ENCODE measurements at regions not wholly inside any gene's neighbourhood (a gene's known extent, or its start where the extent isn't known, plus 50 kb on each side); places are given as distances from the start of the nearest gene placed in this dataset.

GRCh38 chr4:95614684-95615205, 66.0 kb upstream of the UNC5C start:
- no peak for TF ChIP-seq CTCF (conservative IDR thresholded peaks at IDR 0.05)
- H3K27ac ChIP-seq: 0 out of 2 replicates have a peak overlapping the region, but pooled peaks have one; percentile 6

DNA sequence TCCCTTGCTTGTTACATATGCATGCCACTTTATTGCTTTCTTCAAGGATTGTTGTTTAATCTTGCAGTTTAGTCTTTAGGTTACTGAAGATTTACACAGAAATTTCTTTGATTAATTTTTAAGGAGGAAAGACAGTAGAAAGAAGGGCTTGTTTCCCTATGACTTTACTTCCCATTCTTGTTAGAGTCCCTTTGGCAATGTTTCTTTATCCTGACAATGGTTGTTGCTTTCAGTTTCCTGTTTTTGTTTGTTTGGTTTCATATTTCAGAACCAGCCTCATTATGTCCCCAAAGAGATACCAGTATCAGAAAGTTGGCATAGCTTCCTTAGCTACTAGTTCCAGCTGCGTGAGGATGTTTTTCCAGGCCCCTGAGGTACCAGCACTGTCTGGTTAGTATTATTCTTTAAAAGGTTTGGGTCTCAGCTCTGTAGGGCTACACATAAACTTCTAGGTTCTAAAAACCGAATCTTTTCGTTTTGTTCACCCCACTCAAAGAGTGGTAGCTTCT, 61.3 kb upstream of the UNC5C start:
- TF ChIP-seq CTCF (conservative IDR thresholded peaks at IDR 0.05): no peak

GRCh38 chr4:95606739-95607138, 58.0 kb upstream of the UNC5C start:
- TF ChIP-seq CTCF (conservative IDR thresholded peaks at IDR 0.05): no peak
- H3K27ac ChIP-seq: no peak overlapping the region

More for the DNA sequence above, 61.3 kb upstream of the UNC5C start:
- H3K27ac ChIP-seq: no peak overlapping the region

DNA sequence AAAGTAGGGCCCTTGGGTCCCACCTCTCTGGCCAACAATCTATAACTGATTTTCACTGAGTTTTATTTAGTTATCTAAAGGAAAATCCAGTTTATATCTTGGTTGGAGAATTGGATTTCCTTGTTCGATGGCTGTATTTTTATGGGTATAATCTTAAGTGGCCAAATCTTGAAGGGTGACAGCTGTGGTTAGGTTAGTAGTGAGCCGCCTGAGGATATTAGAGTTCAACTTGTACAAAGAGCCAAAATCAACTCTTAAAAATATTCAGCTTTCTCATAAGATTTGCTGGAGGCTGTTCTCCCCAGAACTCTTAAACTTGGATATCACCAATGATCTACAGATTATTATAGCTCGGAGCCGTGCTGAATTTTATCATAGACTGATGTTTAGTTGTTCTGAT, 54.6 kb upstream of the UNC5C start:
- TF ChIP-seq CTCF (conservative IDR thresholded peaks at IDR 0.05): no peak
- no peak overlapping the region for H3K27ac ChIP-seq

DNA sequence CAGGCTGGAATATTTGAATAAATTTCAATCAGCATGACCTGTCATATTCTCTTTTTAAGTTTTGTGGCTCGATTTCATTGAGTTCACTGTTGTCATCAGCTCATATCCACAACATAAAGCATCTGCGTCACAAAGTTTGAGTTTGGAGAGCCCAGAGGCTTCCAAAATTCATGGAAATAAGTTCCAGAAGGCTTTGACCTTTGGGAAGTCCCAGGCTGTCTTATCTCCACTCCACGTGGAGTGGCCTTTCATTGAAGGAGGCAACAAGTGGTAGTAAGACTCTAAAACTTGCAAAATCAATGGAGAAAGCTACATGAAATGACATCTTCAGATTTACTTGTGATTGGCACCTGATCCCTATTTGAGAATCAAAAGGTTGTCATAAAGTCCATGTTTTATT, 54.1 kb upstream of the UNC5C start:
- TF ChIP-seq CTCF (conservative IDR thresholded peaks at IDR 0.05): no peak
- H3K27ac ChIP-seq: no peak overlapping the region

DNA sequence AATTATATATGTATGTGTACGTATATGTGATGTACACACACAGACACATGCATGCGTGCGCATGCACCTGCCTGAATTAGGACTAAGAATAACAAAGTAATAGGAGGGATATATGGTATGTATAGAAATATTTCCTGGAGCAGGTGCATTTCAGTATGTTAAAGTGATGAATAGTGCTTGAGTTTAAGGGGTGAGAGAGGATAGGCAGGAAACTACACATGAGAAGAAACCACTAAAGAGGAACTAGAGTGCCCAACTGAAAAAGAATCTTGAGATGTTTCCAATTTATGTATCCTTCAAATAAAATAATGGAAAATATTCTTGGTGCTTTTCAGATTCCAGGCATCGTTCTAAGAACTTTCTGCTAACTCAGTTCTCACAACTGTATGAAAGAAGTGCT, 52.6 kb upstream of the UNC5C start:
- no peak for TF ChIP-seq CTCF (conservative IDR thresholded peaks at IDR 0.05)
- H3K27ac ChIP-seq: no peak overlapping the region

DNA sequence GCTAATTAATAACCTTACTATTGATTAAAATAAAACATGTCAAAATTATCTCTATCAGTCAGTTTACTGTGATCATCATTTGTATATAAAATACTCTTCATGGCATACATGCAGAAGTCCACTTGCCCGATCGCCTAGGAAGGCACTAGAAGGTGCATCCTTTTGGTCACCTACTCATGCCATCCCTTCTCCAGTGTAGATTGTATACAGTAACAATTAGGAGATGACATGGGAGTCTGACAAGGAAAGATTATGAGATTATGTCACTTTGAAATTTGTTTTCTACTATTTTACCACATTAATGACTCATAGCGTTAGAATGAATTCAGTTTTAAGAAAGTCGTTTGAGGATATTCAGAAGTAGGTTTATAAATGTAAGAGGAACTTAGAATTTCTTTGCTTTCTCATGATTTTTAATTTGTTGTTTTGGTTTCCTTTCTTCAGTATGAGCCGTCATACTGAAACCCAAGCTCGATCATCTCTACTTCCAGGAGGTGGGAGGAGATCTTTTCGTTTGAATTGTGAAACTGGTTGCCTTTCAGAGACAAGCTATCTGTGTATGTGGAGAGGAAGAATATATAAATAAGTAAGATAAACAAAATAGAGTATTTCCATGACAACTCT, 51.1 kb upstream of the UNC5C start:
- no peak for TF ChIP-seq CTCF (conservative IDR thresholded peaks at IDR 0.05)
- H3K27ac ChIP-seq: no peak overlapping the region

Measured in VCaP (cell line).